HL-60 (cell line): ENCODE measurements at regions not wholly inside any gene's neighbourhood (a gene's known extent, or its start where the extent isn't known, plus 50 kb on each side); places are given as distances from the start of the nearest gene placed in this dataset.

ENCODE experiments used
- CTCF ChIP-seq: IDR thresholded peaks from one replicate; pipeline ENCODE4 v1.5.1; 2011; ENCODE audit warnings: low read length, control low read depth, inconsistent platforms; ENCODE audit not compliant: insufficient read depth
- GABPA ChIP-seq: IDR thresholded peaks from 2 replicates; pipeline ENCODE4 v1.6.1; 2012; ENCODE audit warnings: low read depth
- POLR2AphosphoS5 ChIP-seq: IDR thresholded peaks from 2 replicates; pipeline ENCODE4 v1.6.1; 2012; ENCODE audit warnings: low read depth
- REST ChIP-seq: IDR thresholded peaks from 2 replicates; pipeline ENCODE4 v1.6.1; 2012; ENCODE audit warnings: low read depth; ENCODE audit not compliant: insufficient replicate concordance

DNA sequence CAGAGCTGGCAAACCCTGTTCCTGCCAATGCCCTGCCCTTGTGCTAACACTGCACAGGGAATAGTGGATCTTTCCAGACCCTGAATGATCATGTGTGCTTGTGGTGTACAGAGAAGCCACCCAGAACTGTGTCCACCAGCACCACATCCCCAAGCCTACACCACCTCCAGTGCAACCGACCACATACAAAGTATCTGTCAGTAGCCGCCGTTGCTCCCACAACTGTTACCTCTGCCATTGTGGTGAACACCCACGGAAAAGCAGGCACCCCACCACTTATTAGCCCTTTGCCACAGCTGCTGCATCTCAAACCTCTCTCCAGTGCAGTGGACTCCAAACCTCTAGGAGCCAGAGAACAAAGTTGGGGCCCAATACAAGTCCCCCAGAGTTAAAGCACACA is 1049.6 kb downstream of the TRHDE start:
- TF ChIP-seq CTCF (no peak), REST (no peak), POLR2AphosphoS5 (no peak), GABPA (no peak)
